ENCODE measurements at regions not wholly inside any gene's neighbourhood (a gene's known extent, or its start where the extent isn't known, plus 50 kb on each side); places are given as distances from the start of the nearest gene placed in this dataset.

DNA sequence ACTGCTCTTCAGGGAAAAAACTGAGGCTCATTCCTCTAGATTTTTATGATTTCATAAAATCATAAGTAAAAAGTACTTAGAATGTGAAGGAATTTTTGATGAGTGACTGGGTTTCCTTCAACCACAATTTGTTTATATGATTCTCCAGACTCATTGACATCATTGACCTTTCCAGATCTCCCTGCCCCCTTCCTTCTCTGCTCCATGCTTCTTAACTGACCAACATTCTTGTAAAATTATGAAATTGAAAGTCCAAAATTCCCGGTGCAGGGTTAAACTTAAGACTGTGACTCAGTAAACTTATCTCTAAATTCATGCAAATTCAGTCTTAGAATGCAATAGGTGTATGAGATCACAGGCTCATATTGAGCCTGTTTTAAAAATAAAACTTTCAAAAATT lies 648.9 kb downstream of the TDRD15 start:
- TF ChIP-seq YY1 (IDR thresholded peaks at IDR 0.05; ENCODE audit: insufficient read depth, insufficient replicate concordance, low read depth, low read length) (no peak), KAT2B (IDR thresholded peaks at IDR 0.05; ENCODE audit: borderline replicate concordance, low read depth, low read length) (no peak), POGZ (CRISPR knock-in tag; IDR thresholded peaks at IDR 0.05) (no peak), ZNF878 (CRISPR knock-in tag; IDR thresholded peaks at IDR 0.05) (no peak), CBX2 (IDR thresholded peaks at IDR 0.05; ENCODE audit: low read depth, low read length) (no peak), CBX2 (CRISPR knock-in tag; IDR thresholded peaks at IDR 0.05; ENCODE audit: low read depth) (no peak)
- TF ChIP-seq, protein P1, sequence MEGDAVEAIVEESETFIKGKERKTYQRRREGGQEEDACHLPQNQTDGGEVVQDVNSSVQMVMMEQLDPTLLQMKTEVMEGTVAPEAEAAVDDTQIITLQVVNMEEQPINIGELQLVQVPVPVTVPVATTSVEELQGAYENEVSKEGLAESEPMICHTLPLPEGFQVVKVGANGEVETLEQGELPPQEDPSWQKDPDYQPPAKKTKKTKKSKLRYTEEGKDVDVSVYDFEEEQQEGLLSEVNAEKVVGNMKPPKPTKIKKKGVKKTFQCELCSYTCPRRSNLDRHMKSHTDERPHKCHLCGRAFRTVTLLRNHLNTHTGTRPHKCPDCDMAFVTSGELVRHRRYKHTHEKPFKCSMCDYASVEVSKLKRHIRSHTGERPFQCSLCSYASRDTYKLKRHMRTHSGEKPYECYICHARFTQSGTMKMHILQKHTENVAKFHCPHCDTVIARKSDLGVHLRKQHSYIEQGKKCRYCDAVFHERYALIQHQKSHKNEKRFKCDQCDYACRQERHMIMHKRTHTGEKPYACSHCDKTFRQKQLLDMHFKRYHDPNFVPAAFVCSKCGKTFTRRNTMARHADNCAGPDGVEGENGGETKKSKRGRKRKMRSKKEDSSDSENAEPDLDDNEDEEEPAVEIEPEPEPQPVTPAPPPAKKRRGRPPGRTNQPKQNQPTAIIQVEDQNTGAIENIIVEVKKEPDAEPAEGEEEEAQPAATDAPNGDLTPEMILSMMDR (CRISPR knock-in tag; IDR thresholded peaks at IDR 0.05): no peak

Data from HepG2 (cell line).